GM18502 (cell line): ENCODE measurements at regions not wholly inside any gene's neighbourhood (a gene's known extent, or its start where the extent isn't known, plus 50 kb on each side); places are given as distances from the start of the nearest gene placed in this dataset.

Experiments
- ATAC-seq: cut with Tn5 transposase; IDR thresholded peaks from one replicate; pipeline ENCODE4 v1.9.1; 2021; ENCODE audit warnings: mild to moderate bottlenecking; ENCODE audit not compliant: unreplicated experiment, poor library complexity

DNA sequence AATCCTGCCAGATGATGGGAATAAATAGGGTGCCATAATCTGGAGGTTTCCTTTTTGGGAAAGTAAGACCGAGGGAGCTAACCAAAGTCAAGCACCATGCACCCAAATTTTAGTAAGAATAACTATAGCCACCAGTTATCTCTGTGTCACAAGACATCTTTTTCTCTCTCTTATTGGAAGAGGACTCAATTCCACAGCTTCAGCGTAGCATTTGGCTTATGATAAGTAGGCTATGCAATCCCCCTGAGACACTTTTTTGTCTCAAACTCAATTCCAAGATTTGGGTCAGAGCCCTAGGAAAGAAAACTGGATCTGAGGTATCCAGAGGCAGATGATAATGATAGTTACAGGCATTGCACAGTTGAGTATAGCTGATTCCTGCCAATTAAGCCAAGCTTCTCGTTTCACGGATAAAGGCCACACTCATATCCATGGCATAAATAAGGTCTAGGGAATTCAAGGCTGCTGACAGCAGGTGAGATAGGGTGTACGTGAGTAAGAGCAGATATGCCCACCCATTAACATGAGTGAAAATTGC, 425.2 kb upstream of the CNTNAP2 start:
- ATAC-seq, result no peak

DNA sequence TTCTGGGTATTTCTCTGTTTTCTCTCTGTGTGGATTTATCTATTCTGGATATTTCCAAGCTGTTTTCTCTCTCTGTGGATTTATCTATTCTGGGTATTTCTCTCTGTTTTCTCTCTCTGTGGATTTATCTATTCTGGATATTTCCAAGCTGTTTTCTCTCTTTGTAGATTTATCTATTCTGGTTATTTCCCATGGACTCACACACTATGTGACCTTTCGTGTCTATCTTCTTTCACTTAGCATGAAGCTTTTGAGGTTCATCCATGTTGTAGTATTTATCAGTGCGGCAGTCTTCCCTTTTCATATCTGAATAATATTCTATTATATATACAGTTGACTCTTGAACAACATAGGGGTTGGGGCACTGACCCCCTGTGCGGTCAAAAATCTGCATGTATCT, 435.0 kb upstream of the CNTNAP2 start:
- ATAC-seq, result no peak

DNA sequence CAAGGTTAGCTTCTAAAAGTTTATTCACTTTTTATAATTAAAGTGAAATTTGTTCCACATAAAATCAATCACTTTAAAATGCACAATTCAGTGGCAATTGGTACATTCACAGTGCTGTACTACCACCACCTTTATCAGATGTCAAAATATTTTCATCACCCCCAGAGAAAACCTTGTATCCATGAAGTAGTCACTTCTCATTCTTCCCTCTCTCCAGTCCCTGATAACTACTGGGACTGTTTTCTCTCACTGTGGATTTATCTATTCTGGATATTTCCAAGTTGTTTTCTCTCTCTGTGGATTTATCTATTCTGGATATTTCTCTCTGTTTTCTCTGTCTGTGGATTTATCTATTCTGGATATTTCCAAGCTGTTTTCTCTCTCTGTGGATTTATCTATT, 435.4 kb upstream of the CNTNAP2 start:
- ATAC-seq, result no peak

DNA sequence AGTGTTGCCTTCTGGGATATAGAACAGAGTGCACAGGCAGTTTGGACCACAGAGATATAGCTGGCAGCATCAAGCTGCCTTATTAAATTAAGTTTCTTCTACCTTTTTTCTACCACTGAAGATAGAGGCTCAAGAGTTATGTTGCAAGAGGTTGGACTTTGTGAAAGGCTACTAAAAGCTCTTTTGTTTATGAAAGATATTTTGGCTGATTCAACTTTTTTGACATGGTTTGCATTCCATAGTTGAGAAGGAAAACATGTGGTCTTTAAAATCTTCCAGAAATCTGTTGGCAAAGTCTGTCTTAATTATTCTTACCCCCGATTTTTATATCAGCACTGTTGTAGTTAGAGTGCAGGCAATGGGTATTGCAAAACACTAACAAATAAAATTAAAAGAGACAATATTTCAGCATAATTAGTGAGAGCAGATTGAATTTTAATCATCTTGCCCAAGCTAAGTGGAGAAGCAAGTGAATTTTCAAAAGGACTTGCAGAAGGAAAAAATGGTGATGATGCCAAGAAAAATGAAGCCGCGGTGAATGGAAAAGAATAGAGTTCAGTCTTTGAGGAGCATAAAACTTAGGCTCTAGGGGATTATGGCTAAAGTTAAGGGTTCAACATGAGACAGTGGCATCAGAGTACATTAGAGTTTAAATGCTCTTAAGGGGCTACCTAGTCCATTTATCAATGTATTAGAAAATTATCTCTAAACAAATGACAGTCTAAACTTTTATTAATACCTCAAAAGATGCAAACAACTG, 450.9 kb upstream of the CNTNAP2 start:
- ATAC-seq, result no peak

DNA sequence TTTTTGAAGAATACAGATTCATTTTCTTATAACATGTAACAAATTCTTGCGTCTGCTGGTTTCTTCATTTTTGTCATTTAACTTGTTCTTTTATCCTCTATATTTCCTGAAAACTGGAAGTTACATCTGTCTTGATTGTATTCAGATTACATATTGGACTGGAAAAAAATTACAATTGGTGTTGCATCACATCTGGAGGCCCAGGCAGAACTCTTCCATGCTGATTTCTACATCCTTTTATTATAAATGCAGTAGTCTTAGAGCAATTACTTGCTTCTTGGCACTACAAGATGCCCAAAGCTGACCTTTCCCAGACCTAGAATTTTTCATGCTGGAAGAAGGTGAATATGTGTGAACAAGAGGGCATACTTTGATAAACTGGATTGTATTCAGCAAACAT, 460.9 kb upstream of the CNTNAP2 start:
- no peak for ATAC-seq

DNA sequence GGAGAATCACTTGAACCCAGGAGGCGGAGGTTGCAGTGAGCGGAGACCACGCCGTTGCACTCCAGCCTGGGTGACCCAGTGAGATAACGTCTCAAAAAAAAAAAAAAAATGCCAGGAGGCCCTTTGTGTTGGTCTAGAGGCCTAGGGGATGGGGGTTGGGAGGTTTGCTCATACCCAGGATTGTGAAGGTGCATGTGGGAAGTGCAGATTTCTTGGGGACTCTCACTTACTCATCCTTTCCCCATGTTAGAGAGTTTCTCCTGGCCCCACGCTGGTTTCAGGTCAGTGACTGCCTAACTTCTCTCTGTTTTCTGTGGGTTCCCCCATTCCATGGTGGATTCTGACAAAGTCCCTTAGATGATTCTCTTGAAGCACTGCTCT, 471.5 kb upstream of the CNTNAP2 start:
- ATAC-seq, result no peak

DNA sequence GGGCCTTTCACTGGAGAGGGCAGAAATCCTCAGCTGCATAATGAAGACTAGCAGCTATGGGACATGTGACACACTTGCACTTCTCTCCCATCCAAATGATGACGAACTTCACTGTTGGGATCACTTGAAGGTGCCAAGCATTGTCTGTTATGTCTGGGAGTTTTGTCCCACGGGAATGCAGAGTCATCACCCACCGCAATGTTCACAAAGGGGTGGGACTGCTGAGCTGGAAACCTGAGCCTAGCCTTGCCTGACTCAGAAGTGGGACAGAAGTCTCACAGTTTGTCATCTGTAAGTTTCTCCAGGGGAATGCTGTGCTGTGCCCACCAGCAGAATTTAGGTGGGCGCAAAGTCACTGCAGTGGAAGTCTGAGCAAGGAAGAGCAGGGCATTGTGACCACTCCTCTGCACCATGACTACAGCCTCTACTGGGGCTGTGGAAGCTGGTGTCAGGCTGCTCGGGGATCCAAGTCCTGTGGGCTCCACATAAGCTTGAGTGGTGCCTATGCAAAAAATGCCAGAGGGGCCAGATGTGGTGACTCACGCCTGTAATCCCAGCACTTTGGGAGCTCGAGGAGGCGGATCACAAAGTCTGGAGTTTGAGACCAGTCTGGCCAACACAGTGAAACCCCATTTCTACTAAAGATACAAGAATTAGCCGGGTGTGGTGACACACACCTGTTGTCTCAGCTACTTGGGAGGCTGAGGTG, 472.0 kb upstream of the CNTNAP2 start:
- ATAC-seq, result no peak

DNA sequence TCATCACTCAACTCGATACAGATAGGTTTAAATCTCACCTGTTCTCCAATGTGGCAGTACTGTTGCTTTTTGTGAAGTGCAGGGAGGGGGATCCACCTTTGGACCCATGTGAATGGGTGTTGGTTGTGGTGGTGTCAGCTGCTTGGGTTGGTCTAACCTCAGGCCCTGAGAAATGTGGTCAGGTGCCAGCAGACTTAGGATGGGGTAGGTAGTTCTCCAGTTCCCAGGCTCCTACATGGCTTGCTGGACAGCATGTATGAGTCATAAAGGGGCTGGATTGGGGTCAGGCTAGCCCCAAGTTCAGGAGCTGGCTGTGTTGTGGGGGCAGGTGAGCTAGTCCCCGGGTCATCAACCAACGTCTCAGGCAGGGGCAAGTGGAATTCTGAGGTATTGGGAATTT, 472.6 kb upstream of the CNTNAP2 start:
- ATAC-seq, result no peak

DNA sequence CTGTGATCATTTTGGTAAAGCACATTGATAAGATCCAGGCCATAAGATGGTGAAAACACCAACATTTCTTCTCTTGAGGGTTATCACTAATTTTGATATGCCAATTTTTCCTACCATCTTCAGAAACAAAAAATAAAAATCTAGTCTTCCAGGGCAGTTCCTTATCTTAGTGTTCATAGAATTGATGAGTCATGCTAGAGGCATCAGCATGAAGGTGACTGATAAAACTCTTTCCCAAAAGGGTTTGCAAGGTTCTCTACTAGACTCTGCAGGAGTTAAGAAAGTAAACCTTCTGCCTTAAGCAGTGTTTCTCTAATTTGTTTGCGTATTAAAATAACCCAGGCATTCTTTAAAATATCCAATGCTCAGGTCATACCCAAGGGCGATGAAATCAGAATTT, 483.1 kb upstream of the CNTNAP2 start:
- ATAC-seq, result no peak

DNA sequence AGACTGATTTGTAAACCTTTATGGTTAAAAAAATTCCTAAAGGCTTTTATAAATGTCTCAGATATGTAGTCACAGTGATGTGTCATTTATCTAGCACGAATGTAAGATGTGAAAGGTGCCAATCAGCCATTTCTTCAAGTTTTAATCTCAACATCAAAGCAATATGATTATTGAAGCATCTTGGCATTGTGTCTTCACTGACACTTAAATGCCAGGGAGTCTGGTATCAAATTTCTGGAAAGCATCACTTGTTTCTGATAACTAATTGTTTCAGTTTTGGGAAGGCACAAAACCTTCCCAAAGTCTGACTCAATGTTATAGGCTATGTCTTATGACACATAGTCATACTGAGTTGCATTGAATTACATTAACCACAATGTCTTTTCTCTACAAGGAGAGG, 492.0 kb upstream of the CNTNAP2 start:
- ATAC-seq, result no peak

DNA sequence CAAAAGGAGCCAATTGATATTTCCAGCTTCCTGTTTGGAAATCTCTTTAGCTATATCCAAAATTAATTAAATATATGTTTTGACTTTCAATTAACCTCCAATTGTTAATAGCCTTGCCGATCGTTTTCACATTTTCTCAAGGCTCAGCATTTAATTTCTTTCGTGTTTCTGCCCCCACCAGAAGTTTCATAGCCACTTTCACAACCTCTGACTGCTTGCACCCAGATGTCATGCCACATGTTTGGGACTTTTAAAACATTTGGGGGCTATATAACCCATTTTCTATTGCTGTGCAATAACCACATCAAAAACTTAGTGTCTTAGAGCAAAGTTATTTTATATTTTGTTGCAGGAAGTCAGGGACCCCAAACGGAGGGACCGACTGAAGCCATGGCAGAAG, 510.6 kb upstream of the CNTNAP2 start:
- ATAC-seq, result no peak

DNA sequence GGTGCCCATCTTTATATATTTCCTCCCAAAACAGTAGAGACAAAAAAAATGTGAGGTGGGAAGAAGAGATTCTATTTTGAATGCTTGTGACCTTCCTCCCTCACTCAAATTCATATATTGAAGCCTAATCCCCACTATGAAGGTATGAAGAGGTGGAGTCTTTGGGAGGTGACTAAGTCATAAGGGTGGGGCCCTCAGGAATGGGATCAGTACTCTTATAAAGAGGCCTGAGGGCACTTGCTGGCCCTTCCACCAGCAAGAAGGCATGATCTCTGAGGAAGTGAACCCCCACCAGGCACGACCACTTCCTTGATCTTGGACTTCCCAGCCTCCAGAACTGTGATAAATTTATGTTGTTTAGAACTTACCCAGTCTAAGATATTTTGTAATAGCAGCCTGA, 517.2 kb upstream of the CNTNAP2 start:
- ATAC-seq, result no peak

DNA sequence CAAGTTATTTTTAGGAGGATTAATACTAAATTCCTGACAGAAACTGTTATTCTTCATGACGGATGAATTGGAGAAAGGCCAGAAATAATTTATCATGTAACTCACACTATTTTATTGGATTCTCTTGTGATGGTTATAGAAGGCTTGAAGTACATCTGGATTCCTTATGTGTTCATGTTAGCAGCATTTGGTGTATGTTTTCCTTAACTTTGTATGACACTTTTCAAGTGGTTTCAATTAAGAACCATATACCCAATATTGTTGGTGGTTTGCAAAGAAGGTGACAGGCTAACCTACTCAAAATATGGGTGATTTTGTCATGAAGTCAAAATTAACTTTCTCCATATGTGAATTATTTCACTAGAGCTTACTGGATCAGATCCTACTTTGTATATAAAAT, 532.2 kb upstream of the CNTNAP2 start:
- no peak for ATAC-seq

DNA sequence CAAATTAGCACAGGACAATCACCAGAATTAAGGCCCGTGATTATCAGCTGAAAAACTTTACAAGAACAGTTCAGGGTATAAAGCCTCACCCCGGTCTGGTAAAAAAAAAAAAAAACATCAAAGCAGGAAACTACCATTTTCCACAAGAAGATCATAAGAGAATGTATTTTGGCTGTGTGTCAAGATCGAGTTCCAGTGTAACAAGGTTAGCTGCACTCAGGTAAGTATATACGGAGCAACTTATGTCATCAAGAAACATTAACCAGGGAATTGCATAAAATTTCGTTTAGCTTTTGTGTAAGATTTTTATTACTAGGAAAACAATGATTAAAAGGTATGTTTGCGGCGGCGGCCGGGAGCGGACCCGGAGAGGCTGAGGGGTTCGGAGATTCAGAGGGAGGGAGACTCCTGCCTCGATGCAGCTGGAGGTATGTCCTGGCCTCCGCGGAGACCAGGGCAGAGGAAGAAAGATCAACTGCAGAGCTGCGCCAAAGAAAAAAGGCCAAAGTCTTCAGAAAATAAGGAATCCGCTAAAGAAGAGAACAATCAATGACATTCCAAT, 533.8 kb upstream of the CNTNAP2 start:
- ATAC-seq, result no peak

DNA sequence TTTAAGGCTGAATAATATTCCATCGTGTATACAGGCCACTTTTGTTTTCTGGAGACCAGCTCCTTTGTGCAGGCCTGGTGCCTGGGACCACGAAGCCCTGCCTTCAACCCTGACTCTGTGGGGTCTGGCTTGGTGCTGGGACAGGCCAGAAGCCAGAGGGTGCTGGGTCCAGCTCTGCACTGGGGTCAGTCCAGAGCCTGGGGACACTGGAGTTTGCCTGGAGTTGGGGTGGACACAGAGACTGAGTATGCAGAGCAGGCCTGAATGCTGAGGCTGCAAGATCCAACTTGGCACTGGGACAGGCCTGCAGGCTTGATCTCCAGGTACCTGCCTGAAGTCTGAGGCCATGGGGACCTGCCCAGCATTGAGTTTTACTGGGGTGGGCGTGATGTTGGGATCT, 558.8 kb upstream of the CNTNAP2 start:
- no peak for ATAC-seq

DNA sequence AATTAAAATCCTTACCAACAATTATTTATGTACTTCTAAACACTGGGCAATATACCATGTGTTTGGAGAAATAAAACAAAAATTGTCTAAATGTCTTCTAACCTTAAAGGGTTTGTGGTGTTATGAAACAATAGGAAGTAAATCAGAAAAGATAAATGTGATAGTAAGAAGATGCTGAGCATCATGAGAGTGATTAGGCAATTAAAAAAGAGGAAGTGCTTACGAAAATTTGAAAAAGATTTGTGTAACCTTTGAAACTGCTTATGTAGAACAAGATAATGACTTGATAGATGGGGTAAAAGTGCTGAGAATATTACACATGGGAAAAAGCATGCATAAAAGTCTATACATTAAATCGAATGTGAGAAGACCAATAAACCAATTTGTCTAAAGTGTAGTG, 573.4 kb upstream of the CNTNAP2 start:
- no peak for ATAC-seq

DNA sequence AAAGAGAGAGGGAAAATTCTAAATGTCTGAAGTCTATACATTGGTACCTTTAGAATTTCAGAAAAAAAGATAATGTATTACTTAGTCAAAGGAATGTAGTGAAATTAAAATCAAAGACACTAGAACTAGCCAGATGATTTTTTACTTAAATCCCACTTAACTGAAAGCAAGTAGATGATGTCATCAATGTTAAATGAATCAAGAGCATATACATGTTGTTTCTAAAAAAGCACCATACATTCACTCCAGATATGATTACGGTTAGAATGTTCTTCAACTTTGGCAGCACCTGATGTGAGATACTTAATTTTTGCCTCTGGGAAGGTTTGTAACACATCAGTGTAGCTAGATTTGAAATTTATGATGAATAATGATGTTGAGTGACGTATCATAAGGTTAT, 576.7 kb upstream of the CNTNAP2 start:
- no peak for ATAC-seq

DNA sequence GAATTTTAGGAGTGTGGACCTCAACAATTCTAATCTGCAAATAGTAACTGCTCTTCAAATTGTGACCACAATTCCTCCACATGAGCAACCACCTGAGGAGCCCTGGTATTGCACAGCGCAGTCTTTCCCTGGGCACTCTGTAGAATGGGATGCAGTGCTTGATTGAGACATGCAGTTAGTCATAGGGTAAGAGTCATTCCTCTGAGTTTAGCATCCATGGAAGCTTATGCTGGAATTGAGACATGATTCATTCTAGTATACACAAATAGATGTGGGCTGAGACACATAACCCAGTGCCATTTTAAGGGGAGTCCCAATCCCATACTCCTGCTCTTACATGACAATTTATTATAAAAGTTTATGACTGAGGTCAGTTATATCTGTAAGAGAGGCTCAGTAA, 582.3 kb upstream of the CNTNAP2 start:
- no peak for ATAC-seq

DNA sequence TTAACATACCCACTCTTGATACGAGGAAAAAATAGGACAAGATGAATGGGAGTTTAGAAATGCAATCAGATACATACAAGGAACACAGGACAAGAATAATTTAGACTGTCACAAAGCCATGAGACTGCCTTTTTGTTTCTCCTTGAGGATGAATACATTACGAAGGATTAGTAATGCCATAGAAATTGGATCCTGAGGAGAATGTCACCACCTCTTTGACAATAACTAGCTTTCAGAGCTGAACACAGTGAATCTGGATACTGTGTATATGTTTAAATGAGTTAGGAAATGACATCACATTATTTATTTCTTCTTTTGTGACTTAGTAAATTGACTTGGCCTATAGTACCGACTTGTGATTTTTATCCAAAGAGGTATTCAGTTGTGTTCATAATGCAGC, 596.3 kb upstream of the CNTNAP2 start:
- ATAC-seq, result no peak

DNA sequence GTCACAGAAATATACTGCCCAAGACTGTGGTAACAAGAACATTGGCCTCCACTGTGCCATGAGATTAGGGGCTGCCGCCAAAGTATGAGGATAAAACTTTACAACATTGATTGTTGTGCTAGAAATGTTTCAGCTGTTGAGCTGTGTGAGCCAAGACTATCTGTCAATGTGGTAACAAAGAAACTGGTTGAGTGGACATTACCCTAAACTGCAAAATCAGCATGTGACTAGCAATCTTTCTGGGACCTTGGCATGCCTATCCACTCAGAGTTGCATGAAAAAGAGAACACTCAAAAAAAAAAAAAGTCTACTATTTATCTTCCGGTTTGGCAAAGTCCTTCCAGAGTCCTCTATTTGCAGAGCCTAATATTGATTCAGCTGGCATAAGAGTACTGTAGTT, 605.6 kb upstream of the CNTNAP2 start:
- ATAC-seq, result no peak

DNA sequence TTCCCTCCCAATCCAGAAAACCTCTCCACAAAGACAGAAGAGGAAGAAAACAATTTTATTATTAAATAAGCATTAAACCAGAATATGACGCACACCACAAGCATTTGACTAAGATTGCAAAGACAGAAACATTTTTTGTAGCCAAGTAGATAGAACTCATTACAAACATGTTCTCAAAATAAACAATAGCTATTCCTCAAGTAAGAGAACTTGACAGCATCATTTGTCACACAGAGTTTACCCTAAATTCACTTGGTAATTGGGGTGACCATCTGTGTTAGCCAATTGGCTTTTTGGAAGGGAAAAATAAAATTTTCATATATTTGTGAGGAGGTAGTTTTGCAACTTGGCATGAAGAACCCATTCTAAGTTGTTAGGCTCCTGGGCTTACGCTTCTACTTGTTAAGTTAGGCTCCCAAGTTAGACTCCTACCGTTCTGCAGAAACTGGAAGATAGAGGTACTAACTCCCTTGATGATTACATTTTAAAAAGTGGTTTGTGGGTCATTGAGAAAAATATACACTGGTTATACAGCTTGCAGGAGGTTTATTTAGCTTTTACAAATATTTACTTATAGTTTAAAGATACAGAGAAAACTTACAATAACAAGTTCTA, 618.6 kb upstream of the CNTNAP2 start:
- ATAC-seq, result no peak
